ENCODE measurements at regions not wholly inside any gene's neighbourhood (a gene's known extent, or its start where the extent isn't known, plus 50 kb on each side); places are given as distances from the start of the nearest gene placed in this dataset.

GRCh38 chr10:104563051-104563450 lies 78.0 kb upstream of the SORCS3 start:
- no peaks in the 10 kb centered on the region for H3K27me3 ChIP-seq (replicated peaks; ENCODE audit: insufficient read depth)
- H3K4me3 ChIP-seq: no peak overlapping the region
- DNase-seq (ENCODE audit: low spot score) (no peak), ATAC-seq (ENCODE audit: insufficient number of reproducible peaks, low FRiP score, low read depth) (no peak)
- H3K4me1 ChIP-seq (ENCODE audit: control insufficient read depth in 1 of 2, low read depth in 2 of 2): no peaks in the 10 kb centered on the region
- H3K36me3 ChIP-seq: no peaks in the 10 kb centered on the region
- H3K9me3 ChIP-seq: no peaks in the 10 kb centered on the region
- TF ChIP-seq CTCF (IDR thresholded peaks at IDR 0.05): no peak
- H3K27ac ChIP-seq: no peak overlapping the region

GRCh38 chr10:104563548-104563947 lies 77.5 kb upstream of the SORCS3 start:
- ATAC-seq (ENCODE audit: insufficient number of reproducible peaks, low FRiP score, low read depth) (no peak), DNase-seq (ENCODE audit: low spot score) (no peak)
- H3K9me3 ChIP-seq: no peaks in the 10 kb centered on the region
- H3K4me3 ChIP-seq: no peak overlapping the region
- no peaks in the 10 kb centered on the region for H3K36me3 ChIP-seq
- no peak overlapping the region for H3K27ac ChIP-seq
- no peak for TF ChIP-seq CTCF (IDR thresholded peaks at IDR 0.05)
- H3K27me3 ChIP-seq (replicated peaks; ENCODE audit: insufficient read depth): no peaks in the 10 kb centered on the region
- no peaks in the 10 kb centered on the region for H3K4me1 ChIP-seq (ENCODE audit: control insufficient read depth in 1 of 2, low read depth in 2 of 2)

- Histone ChIP-seq H3K36me3 (no peaks in the 10 kb centered on the region), H3K4me3 (no peak overlapping the region), H3K4me1 (ENCODE audit: control insufficient read depth in 1 of 2, low read depth in 2 of 2) (no peaks in the 10 kb centered on the region), H3K9me3 (peaks cover 16% of the 10 kb centered on the region), H3K27me3 (replicated peaks; ENCODE audit: insufficient read depth) (no peaks in the 10 kb centered on the region), H3K27ac (no peak overlapping the region)
- TF ChIP-seq CTCF (IDR thresholded peaks at IDR 0.05): no peak
- no peak for ATAC-seq (ENCODE audit: insufficient number of reproducible peaks, low FRiP score, low read depth)
- no peak for DNase-seq (ENCODE audit: low spot score)
Observed at GRCh38 chr10:104574427-104574826, 66.7 kb upstream of the SORCS3 start.

- no peaks in the 10 kb centered on the region for H3K27me3 ChIP-seq (replicated peaks; ENCODE audit: insufficient read depth)
- peaks cover 13% of the 10 kb centered on the region for H3K9me3 ChIP-seq
- ATAC-seq (ENCODE audit: insufficient number of reproducible peaks, low FRiP score, low read depth): no peak
- H3K36me3 ChIP-seq: no peaks in the 10 kb centered on the region
- H3K4me3 ChIP-seq: no peak overlapping the region
- no peak overlapping the region for H3K27ac ChIP-seq
- DNase-seq (ENCODE audit: low spot score): no peak
- TF ChIP-seq CTCF (IDR thresholded peaks at IDR 0.05): no peak
- H3K4me1 ChIP-seq (ENCODE audit: control insufficient read depth in 1 of 2, low read depth in 2 of 2): no peaks in the 10 kb centered on the region
Observed at GRCh38 chr10:104574838-104575237, 66.3 kb upstream of the SORCS3 start.

- no peaks in the 10 kb centered on the region for H3K9me3 ChIP-seq
- ATAC-seq (ENCODE audit: insufficient number of reproducible peaks, low FRiP score, low read depth) (no peak), DNase-seq (ENCODE audit: low spot score) (no peak)
- no peak overlapping the region for H3K4me3 ChIP-seq
- no peak overlapping the region for H3K27ac ChIP-seq
- no peak for TF ChIP-seq CTCF (IDR thresholded peaks at IDR 0.05)
- no peaks in the 10 kb centered on the region for H3K4me1 ChIP-seq (ENCODE audit: control insufficient read depth in 1 of 2, low read depth in 2 of 2)
- no peaks in the 10 kb centered on the region for H3K27me3 ChIP-seq (replicated peaks; ENCODE audit: insufficient read depth)
- H3K36me3 ChIP-seq: no peaks in the 10 kb centered on the region
Observed at GRCh38 chr10:104576611-104577010, 64.5 kb upstream of the SORCS3 start.
